H9 (cell line): ENCODE measurements at regions not wholly inside any gene's neighbourhood (a gene's known extent, or its start where the extent isn't known, plus 50 kb on each side); places are given as distances from the start of the nearest gene placed in this dataset.

ENCODE experiments used
- DNase-seq: peaks from one replicate; pipeline ENCODE4 v3.0.0-alpha.2; 2017
- H2AFZ ChIP-seq: one replicate; pipeline ENCODE4 v1.6.1; 2013; ENCODE audit warnings: mild to moderate bottlenecking, low read length, control low read depth, moderate library complexity
- H2AK5ac ChIP-seq: 2 replicates; pipeline ENCODE4 v1.6.1; 2013; ENCODE audit warnings: low read length, control low read depth, mixed read lengths; ENCODE audit not compliant: insufficient read length
- H2BK120ac ChIP-seq: one replicate; pipeline ENCODE4 v1.6.1; 2013; ENCODE audit warnings: low read depth, mild to moderate bottlenecking, low read length, control low read depth, inconsistent platforms; ENCODE audit not compliant: poor library complexity, severe bottlenecking
- H2BK12ac ChIP-seq: 2 replicates; pipeline ENCODE4 v1.6.1; 2013; ENCODE audit warnings: low read length, control low read depth, mixed read lengths, low read depth; ENCODE audit not compliant: insufficient read length
- H2BK15ac ChIP-seq: 2 replicates; pipeline ENCODE4 v1.6.1; 2013; ENCODE audit warnings: low read depth, low read length, control low read depth
- H2BK20ac ChIP-seq: one replicate; pipeline ENCODE4 v1.6.1; 2013; ENCODE audit warnings: low read depth, mild to moderate bottlenecking, low read length, control low read depth, inconsistent platforms; ENCODE audit not compliant: poor library complexity, severe bottlenecking
- H2BK5ac ChIP-seq: 2 replicates; pipeline ENCODE4 v1.6.1; 2013; ENCODE audit warnings: low read length, control low read depth, mixed read lengths; ENCODE audit not compliant: insufficient read length
- H3K14ac ChIP-seq: 2 replicates; pipeline ENCODE4 v1.6.1; 2013; ENCODE audit warnings: low read length, control low read depth; ENCODE audit not compliant: insufficient read depth
- H3K18ac ChIP-seq: 2 replicates; pipeline ENCODE4 v1.6.1; 2013; ENCODE audit warnings: low read depth, mild to moderate bottlenecking, mixed read lengths, low read length, control low read depth; ENCODE audit not compliant: insufficient read length
- H3K23ac ChIP-seq: 2 replicates; pipeline ENCODE4 v1.6.1; 2013; ENCODE audit warnings: low read length, control low read depth, mixed read lengths, low read depth; ENCODE audit not compliant: insufficient read length
- H3K23me2 ChIP-seq: 2 replicates; pipeline ENCODE4 v1.6.1; 2013; ENCODE audit warnings: low read depth, mild to moderate bottlenecking, mixed read lengths, low read length, control low read depth; ENCODE audit not compliant: insufficient read length, poor library complexity, severe bottlenecking
- H3K27ac ChIP-seq: 2 replicates; pipeline ENCODE4 v1.5.1; 2013; ENCODE audit warnings: low read length, control low read depth, mixed read lengths, low read depth; ENCODE audit not compliant: insufficient read length
- H3K27me3 ChIP-seq: 2 replicates; pipeline ENCODE4 v1.6.1; 2013; ENCODE audit warnings: low read length, control low read depth, inconsistent platforms; ENCODE audit not compliant: insufficient read depth
- H3K4ac ChIP-seq: 2 replicates; pipeline ENCODE4 v1.6.1; 2013; ENCODE audit warnings: low read depth, mild to moderate bottlenecking, control low read depth, inconsistent platforms, low read length, moderate library complexity
- H3K4me1 ChIP-seq: 2 replicates; pipeline ENCODE4 v1.6.1; 2013; ENCODE audit warnings: low read length, control low read depth, inconsistent platforms; ENCODE audit not compliant: insufficient read depth
- H3K4me2 ChIP-seq: 2 replicates; pipeline ENCODE4 v1.6.1; 2013; ENCODE audit warnings: low read length, control low read depth, mixed read lengths; ENCODE audit not compliant: insufficient read length, insufficient read depth
- H3K56ac ChIP-seq: 2 replicates; pipeline ENCODE4 v1.6.1; 2013; ENCODE audit warnings: low read depth, mild to moderate bottlenecking, mixed read lengths, low read length, control low read depth; ENCODE audit not compliant: insufficient read length
- H3K79me1 ChIP-seq: 2 replicates; pipeline ENCODE4 v1.6.1; 2013; ENCODE audit warnings: low read depth, mild to moderate bottlenecking, moderate library complexity, low read length, control low read depth, inconsistent platforms; ENCODE audit not compliant: insufficient read depth, poor library complexity, severe bottlenecking
- H3K79me2 ChIP-seq: 2 replicates; pipeline ENCODE4 v1.6.1; 2013; ENCODE audit warnings: low read length, control low read depth, inconsistent platforms; ENCODE audit not compliant: insufficient read depth
- H3K9ac ChIP-seq: 2 replicates; pipeline ENCODE4 v1.6.1; 2013; ENCODE audit warnings: low read length, control low read depth, mixed read lengths; ENCODE audit not compliant: insufficient read length; ENCODE audit errors: extremely low read depth
- H3K9me3 ChIP-seq: one replicate; pipeline ENCODE4 v1.6.1; 2013; ENCODE audit warnings: low read depth, low read length, inconsistent platforms; ENCODE audit not compliant: control insufficient read depth
- H3T11ph ChIP-seq: one replicate; pipeline ENCODE4 v1.6.1; 2013; ENCODE audit warnings: mild to moderate bottlenecking, low read length, control low read depth, inconsistent platforms
- H4K20me1 ChIP-seq: one replicate; pipeline ENCODE4 v1.6.1; 2013; ENCODE audit not compliant: control insufficient read depth, insufficient read length, insufficient read depth
- H4K5ac ChIP-seq: 2 replicates; pipeline ENCODE4 v1.6.1; 2013; ENCODE audit warnings: low read depth, mild to moderate bottlenecking, mixed read lengths, low read length, control low read depth; ENCODE audit not compliant: insufficient read length
- H4K8ac ChIP-seq: replicated peaks from 2 replicates; pipeline ENCODE4 v1.6.1; 2013; ENCODE audit warnings: low read length, control low read depth, mixed read lengths, low read depth; ENCODE audit not compliant: insufficient read length
- H4K91ac ChIP-seq: 2 replicates; pipeline ENCODE4 v1.6.1; 2013; ENCODE audit warnings: low read depth, mild to moderate bottlenecking, moderate library complexity, mixed read lengths, low read length, control low read depth; ENCODE audit not compliant: insufficient read length
- H3K27ac Mint-ChIP-seq, 3 experiments: 2 replicates in 2 of 3; 3 replicates in 1 of 3; pipeline ENCODE4 v1.8.0; 2020 to 2021; ENCODE audit warnings: mixed read lengths in 3 of 3, mild to moderate bottlenecking in 1 of 3, moderate library complexity in 1 of 3
- H3K27me3 Mint-ChIP-seq: 2 replicates; pipeline ENCODE4 v1.8.0; 2021; ENCODE audit warnings: low read depth, mild to moderate bottlenecking, moderate library complexity, mixed read lengths
- H3K36me3 Mint-ChIP-seq, 3 experiments: 2 replicates in 2 of 3; 3 replicates in 1 of 3; pipeline ENCODE4 v1.8.0; 2020 to 2021; ENCODE audit warnings: low read depth in 3 of 3, mixed read lengths in 3 of 3; ENCODE audit not compliant: insufficient read depth in 1 of 3
- H3K4me1 Mint-ChIP-seq, 2 experiments: 2 replicates each; pipeline ENCODE4 v1.8.0; 2020; ENCODE audit warnings: mixed read lengths in 2 of 2
- H3K4me3 Mint-ChIP-seq, 2 experiments: 2 replicates in 1 of 2; 3 replicates in 1 of 2; pipeline ENCODE4 v1.8.0; 2020 to 2021; ENCODE audit warnings: mild to moderate bottlenecking in 2 of 2, mixed read lengths in 2 of 2, moderate library complexity in 1 of 2
- H3K9me3 Mint-ChIP-seq, 2 experiments: 2 replicates in 1 of 2; 3 replicates in 1 of 2; pipeline ENCODE4 v1.8.0; 2020; ENCODE audit warnings: mild to moderate bottlenecking in 2 of 2, mixed read lengths in 2 of 2, moderate library complexity in 1 of 2
- CTCF ChIP-seq: fragments of 200-600 bp; sonication (generic); conservative IDR thresholded peaks from 3 replicates; pipeline ENCODE4 v1.8.0; 2021; ENCODE audit warnings: antibody characterized with exemption, mild to moderate bottlenecking
- WGBS: extraction: QIAGEN DNeasy Blood & Tissue Kit; methylation state at CpG from one replicate; pipeline ENCODE4 v1.1.7; 2013; ENCODE audit warnings: missing lambda C conversion rate, low lambda C conversion rate, mixed read lengths; ENCODE audit not compliant: insufficient read length; ENCODE audit errors: extremely low coverage; 5-methylcytosine and 5-hydroxymethylcytosine counted together

- no peak overlapping the region for H3K4me3 Mint-ChIP-seq
- Histone ChIP-seq H3K23me2 (no peaks in the 10 kb centered on the region), H3K27ac (no peak overlapping the region), H3T11ph (no peak overlapping the region), H2BK15ac (no peak overlapping the region), H3K14ac (no peak overlapping the region), H3K4ac (no peak overlapping the region), H3K79me1 (no peaks in the 10 kb centered on the region), H3K27me3 (no peaks in the 10 kb centered on the region), H2BK5ac (no peak overlapping the region), H3K23ac (no peak overlapping the region), H4K8ac (no peak overlapping the region), H3K4me2 (no peak overlapping the region), H4K5ac (no peak overlapping the region), H4K91ac (no peak overlapping the region), H3K79me2 (no peaks in the 10 kb centered on the region), H2AFZ (no peak overlapping the region), H2BK20ac (no peak overlapping the region), H4K20me1 (no peaks in the 10 kb centered on the region), H3K9me3 (no peaks in the 10 kb centered on the region), H3K9ac (no peak overlapping the region), H3K4me1 (no peaks in the 10 kb centered on the region), H3K56ac (no peak overlapping the region), H2AK5ac (no peak overlapping the region), H3K18ac (no peak overlapping the region), H2BK120ac (no peak overlapping the region), H2BK12ac (no peak overlapping the region)
- peaks cover 0 to 8% (median 0%) of the 10 kb centered on the region in 3 experiments; a peak in 2 of 7 replicates for H3K36me3 Mint-ChIP-seq
- no peaks in the 10 kb centered on the region for H3K4me1 Mint-ChIP-seq
- DNase-seq = no peak
- H3K27me3 Mint-ChIP-seq = peaks cover 10% of the 10 kb centered on the region
- WGBS = no CpG with 5 or more reads among the region's 2 CpGs
- no peak overlapping the region for H3K27ac Mint-ChIP-seq
- peaks cover 11% of the 10 kb centered on the region in 2 experiments for H3K9me3 Mint-ChIP-seq
- no peak for TF ChIP-seq CTCF
Observed at GRCh38 chr6:40881501-40881900, 157.5 kb downstream of the UNC5CL start.
